Adrenal gland (tissue), 5 donors: ENCODE measurements at regions not wholly inside any gene's neighbourhood (a gene's known extent, or its start where the extent isn't known, plus 50 kb on each side); places are given as distances from the start of the nearest gene placed in this dataset.

Source experiments
- POLR2A ChIP-seq, 2 donors: fragments of 450-650 bp; IDR thresholded peaks; one replicate each; pipeline ENCODE4 v1.6.1; 2017; ENCODE audit warnings: antibody characterized with exemption in 2 of 2, mild to moderate bottlenecking in 2 of 2, moderate library complexity in 1 of 2
- TF ChIP-seq, protein P1 (sequence below), 6 experiments: fragments of 450-650 bp in 4 of 6; fragments of 200-600 bp in 2 of 6; sonication (generic) in 1 of 6; IDR thresholded peaks; 1 replicate in 5 of 6; 2 replicates in 1 of 6; pipeline versions ENCODE4 v1.5.1 to v1.8.0; 2016 to 2021; ENCODE audit warnings: antibody characterized with exemption in 6 of 6, mild to moderate bottlenecking in 2 of 6, moderate library complexity in 1 of 6
- donor health status: DM: no; HTN: no; CAD: no.

DNA sequence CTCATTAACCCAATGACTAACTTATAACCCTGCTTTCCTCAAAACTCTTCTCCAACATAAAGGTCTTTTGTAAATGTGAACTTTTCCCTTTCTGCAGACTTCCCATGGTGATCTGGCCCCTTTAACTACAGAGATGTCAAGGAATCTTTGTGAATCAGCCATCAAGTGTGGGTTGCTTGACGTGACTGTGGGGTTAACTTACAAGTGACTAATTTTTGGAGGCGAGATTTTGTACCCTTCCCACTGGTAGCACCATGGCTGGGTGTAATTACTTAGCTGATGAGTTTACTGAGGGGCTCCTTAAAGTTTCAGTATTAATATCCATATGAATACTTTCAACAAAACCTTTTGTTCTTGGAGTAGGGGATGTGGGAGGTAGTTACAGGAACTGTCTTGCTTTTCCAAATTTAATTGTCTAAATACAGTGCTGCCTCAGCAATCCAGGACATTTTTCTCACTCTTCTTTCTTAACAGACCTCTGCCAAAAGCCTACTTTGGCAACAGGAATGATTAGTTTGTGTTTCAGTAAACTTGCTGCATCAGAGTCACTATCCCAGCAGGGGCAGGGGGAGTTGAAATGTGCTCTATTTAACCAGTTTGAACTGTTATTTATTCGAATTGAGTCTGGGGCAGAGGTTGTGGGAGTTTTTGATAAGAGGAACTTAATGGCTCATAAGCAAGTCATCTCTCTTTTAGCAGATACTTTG is 217.3 kb upstream of the FGGY start:
- TF ChIP-seq, protein P1, sequence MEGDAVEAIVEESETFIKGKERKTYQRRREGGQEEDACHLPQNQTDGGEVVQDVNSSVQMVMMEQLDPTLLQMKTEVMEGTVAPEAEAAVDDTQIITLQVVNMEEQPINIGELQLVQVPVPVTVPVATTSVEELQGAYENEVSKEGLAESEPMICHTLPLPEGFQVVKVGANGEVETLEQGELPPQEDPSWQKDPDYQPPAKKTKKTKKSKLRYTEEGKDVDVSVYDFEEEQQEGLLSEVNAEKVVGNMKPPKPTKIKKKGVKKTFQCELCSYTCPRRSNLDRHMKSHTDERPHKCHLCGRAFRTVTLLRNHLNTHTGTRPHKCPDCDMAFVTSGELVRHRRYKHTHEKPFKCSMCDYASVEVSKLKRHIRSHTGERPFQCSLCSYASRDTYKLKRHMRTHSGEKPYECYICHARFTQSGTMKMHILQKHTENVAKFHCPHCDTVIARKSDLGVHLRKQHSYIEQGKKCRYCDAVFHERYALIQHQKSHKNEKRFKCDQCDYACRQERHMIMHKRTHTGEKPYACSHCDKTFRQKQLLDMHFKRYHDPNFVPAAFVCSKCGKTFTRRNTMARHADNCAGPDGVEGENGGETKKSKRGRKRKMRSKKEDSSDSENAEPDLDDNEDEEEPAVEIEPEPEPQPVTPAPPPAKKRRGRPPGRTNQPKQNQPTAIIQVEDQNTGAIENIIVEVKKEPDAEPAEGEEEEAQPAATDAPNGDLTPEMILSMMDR (IDR thresholded peaks at IDR 0.05) = no peak
- TF ChIP-seq POLR2A (IDR thresholded peaks at IDR 0.05) = no peak
